Hippocampal formation (tissue), 2 donors: ENCODE measurements at regions not wholly inside any gene's neighbourhood (a gene's known extent, or its start where the extent isn't known, plus 50 kb on each side); places are given as distances from the start of the nearest gene placed in this dataset.
A peak's percentile ranks its signal among the peaks of the same experiment; 100 is the strongest.
"Not testable (repeated sequence)": the region's sequence is repeated elsewhere in the genome, so short reads cannot be mapped to it uniquely, and the experiment has no call there.

Source experiments
- DNase-seq, 2 donors: peaks; one replicate each; lab custom pipeline; 2025; lab: John Stamatoyannopoulos, UW

- DNase-seq: no peak
These were observed 953.3 kb downstream of the XPNPEP1 start for GRCh38 chr10:108970016-108970415.

GRCh38 chr10:108966411-108966810, 956.9 kb downstream of the XPNPEP1 start:
- DNase-seq: no peak

GRCh38 chr10:108966005-108966404, 957.3 kb downstream of the XPNPEP1 start:
- no peak for DNase-seq

GRCh38 chr10:108962172-108962571, 961.1 kb downstream of the XPNPEP1 start:
- DNase-seq: no peak

GRCh38 chr10:108957681-108958080, 965.6 kb downstream of the XPNPEP1 start:
- DNase-seq: no peak

GRCh38 chr10:108956149-108956548, 967.2 kb downstream of the XPNPEP1 start:
- DNase-seq: no peak

- not testable (repeated sequence) for DNase-seq
These were observed 1003.3 kb downstream of the XPNPEP1 start for GRCh38 chr10:108920029-108920428.

GRCh38 chr10:108913300-108913699, 1010.0 kb downstream of the XPNPEP1 start:
- no peak for DNase-seq

- peak; percentile 15 to 21 for DNase-seq
These were observed 1011.3 kb downstream of the XPNPEP1 start for GRCh38 chr10:108911814-108912541.

- no peak for DNase-seq
These were observed 1015.2 kb downstream of the XPNPEP1 start for GRCh38 chr10:108908096-108908495.

- no peak for DNase-seq
These were observed 1017.5 kb downstream of the XPNPEP1 start for GRCh38 chr10:108905821-108906220.

GRCh38 chr10:108905171-108905570, 1018.1 kb downstream of the XPNPEP1 start:
- DNase-seq: no peak

- no peak for DNase-seq
These were observed 1019.0 kb downstream of the XPNPEP1 start for GRCh38 chr10:108904163-108904838.

- DNase-seq: no peak
These were observed 1020.6 kb downstream of the XPNPEP1 start for GRCh38 chr10:108902619-108903285.

GRCh38 chr10:108901781-108902618, 1021.3 kb downstream of the XPNPEP1 start:
- no peak for DNase-seq

- DNase-seq: no peak
These were observed 1023.6 kb downstream of the XPNPEP1 start for GRCh38 chr10:108899670-108900069.

GRCh38 chr10:108894402-108895301, 1028.7 kb downstream of the XPNPEP1 start:
- DNase-seq: no peak

GRCh38 chr10:108877095-108877561, 1046.2 kb downstream of the XPNPEP1 start:
- no peak for DNase-seq

GRCh38 chr10:108872854-108873253, 1050.5 kb downstream of the XPNPEP1 start:
- DNase-seq: no peak

GRCh38 chr10:108868881-108869280, 1054.4 kb downstream of the XPNPEP1 start:
- no peak for DNase-seq
